Stomach (tissue), 8 donors: ENCODE measurements at regions not wholly inside any gene's neighbourhood (a gene's known extent, or its start where the extent isn't known, plus 50 kb on each side); places are given as distances from the start of the nearest gene placed in this dataset.

ENCODE experiments used
- DNase-seq, 2 donors: peaks; one replicate each; pipeline versions ENCODE4 v3.0.0 to v3.0.0-alpha.2; 2013 to 2019
- H3K27ac ChIP-seq, 5 donors: fragments of 200-600 bp in 4 of 5; sonication (generic) in 4 of 5; one replicate each; pipeline ENCODE4 v1.5.1; 2013 to 2019; ENCODE audit warnings: mild to moderate bottlenecking in 1 of 5, moderate library complexity in 1 of 5
- H3K27me3 ChIP-seq, 3 donors: fragments of 200-600 bp; sonication (generic); one replicate each; pipeline ENCODE4 v1.5.1; 2017 to 2019; ENCODE audit warnings: mixed run types in 1 of 3
- H3K36me3 ChIP-seq, 4 donors: fragments of 200-600 bp; sonication (generic); 1 replicate in 3 of 4; 2 replicates in 1 of 4; pipeline ENCODE4 v1.5.1; 2016 to 2019
- H3K4me1 ChIP-seq, 4 donors: fragments of 200-600 bp; sonication (generic); one replicate each; pipeline ENCODE4 v1.5.1; 2016 to 2019
- H3K4me3 ChIP-seq, 4 donors: fragments of 200-600 bp; sonication (generic) in 3 of 4; one replicate each; pipeline ENCODE4 v1.5.1; 2016 to 2019; ENCODE audit warnings: mild to moderate bottlenecking in 1 of 4
- H3K9me3 ChIP-seq, 4 donors: fragments of 200-600 bp; sonication (generic); one replicate each; pipeline ENCODE4 v1.5.1; 2016 to 2019
- EP300 ChIP-seq: sonication (generic); formaldehyde crosslinking; IDR thresholded peaks from one replicate; pipeline ENCODE4 v1.6.1; 2017; ENCODE audit warnings: antibody characterized with exemption
- POLR2AphosphoS5 ChIP-seq, 3 donors: sonication (generic); formaldehyde crosslinking; IDR thresholded peaks; one replicate each; pipeline ENCODE4 v1.6.1; 2016; ENCODE audit warnings: antibody characterized with exemption in 3 of 3
- WGBS, 5 donors: extraction: QIAGEN DNeasy Blood & Tissue Kit in 3 of 5; methylation state at CpG; one replicate each; pipeline versions ENCODE4 v1.1.5 to v1.1.7; 2013 to 2018; 5-methylcytosine and 5-hydroxymethylcytosine counted together
- intact Hi-C: fragments of 100-400 bp; cut with DNase I; formaldehyde crosslinking; loops from one replicate; pipeline ENCODE4 v1.15.1; 2023; ENCODE audit warnings: low total_unique reads
- donor health status: healthy with polysubstance abuse.
- donor health status: Bipolar disorder and iron deficiency.
- donor health status: healthy.

GRCh38 chr2:200255549-200255948 is 50.9 kb upstream of the SPATS2L start:
- H3K4me3 ChIP-seq = no peak overlapping the region
- 78 to 91% (median 90%) methylated on average over 3 of the region's 3 CpGs for WGBS, 5 donors
- no peaks in the 10 kb centered on the region for H3K27me3 ChIP-seq
- intact Hi-C loops = no loop called here
- H3K27ac ChIP-seq = no peak overlapping the region
- DNase-seq = no peak
- TF ChIP-seq POLR2AphosphoS5 (IDR thresholded peaks at IDR 0.05) = no peak
- no peak for TF ChIP-seq EP300
- H3K4me1 ChIP-seq = peaks cover 0 to 12% (median 0%) of the 10 kb centered on the region in 4 donors
- no peaks in the 10 kb centered on the region for H3K9me3 ChIP-seq
- H3K36me3 ChIP-seq = no peaks in the 10 kb centered on the region
